ENCODE measurements at regions not wholly inside any gene's neighbourhood (a gene's known extent, or its start where the extent isn't known, plus 50 kb on each side); places are given as distances from the start of the nearest gene placed in this dataset.
"Not testable (repeated sequence)": the region's sequence is repeated elsewhere in the genome, so short reads cannot be mapped to it uniquely, and the experiment has no call there.

DNA sequence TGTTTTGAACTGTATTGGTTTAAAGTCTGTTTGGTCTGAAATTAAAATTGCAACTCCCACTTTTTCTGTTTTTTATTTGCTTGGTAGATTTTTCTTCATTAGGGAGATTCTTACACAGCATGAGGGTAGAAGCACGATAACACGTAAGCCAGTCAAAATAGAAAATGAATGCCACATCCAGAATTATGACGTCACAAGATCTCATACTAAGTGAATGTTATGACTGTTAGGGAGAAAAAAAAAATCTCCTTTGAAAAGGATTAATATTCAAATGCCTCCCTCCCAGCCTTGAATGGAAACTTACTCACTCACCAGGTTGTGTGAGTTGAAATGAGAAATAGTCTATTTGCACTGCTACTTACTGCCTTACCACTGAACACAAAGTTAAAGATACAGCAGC lies 670.8 kb downstream of the TFAP2A start:
- no peak for DNase-seq (ENCODE audit: low read depth in 4 of 4, low spot score in 2 of 4)

DNA sequence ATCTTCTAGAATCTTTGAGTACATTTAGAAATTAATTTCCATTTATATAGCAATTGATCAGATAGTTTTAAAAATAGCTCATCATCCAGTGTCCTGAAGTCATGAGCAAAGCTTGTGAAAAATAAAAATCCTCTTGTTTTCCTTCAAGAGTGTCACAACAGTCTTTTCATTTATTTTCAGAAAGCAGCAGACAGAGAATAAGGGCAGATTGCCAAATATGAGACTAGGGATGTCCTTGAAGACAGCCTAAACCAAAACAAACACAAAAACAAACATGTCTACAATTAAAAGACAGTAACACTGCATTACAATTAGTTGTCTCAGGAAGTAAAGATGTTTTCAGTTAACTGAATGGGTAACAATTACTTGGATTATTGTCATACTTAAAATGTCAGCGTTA lies 682.8 kb downstream of the TFAP2A start:
- DNase-seq (ENCODE audit: low read depth in 4 of 4, low spot score in 2 of 4) = peak in 2 of 4 donors; percentile 10 to 16

DNA sequence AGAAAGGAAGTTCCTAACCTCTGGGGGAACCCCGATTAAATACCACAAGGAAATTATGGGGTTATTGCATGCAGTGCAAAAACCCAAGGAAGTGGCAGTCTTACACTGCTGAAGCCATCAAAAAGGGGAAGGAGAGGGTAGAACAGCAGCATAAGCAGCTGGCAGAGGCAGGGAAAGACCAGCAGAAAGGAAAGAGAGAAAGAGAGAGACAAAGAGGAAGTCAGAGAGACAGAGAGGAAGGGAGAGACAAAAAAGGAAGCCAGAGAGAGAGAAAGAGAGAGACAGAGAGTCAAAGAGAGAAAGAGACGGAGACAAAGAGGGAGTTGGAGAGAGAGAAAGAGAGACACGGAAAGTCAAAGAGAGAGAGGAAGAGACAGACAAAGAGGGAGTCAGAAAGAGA lies 689.1 kb downstream of the TFAP2A start:
- not testable (repeated sequence) for DNase-seq (ENCODE audit: low read depth in 4 of 4, low spot score in 2 of 4)

DNA sequence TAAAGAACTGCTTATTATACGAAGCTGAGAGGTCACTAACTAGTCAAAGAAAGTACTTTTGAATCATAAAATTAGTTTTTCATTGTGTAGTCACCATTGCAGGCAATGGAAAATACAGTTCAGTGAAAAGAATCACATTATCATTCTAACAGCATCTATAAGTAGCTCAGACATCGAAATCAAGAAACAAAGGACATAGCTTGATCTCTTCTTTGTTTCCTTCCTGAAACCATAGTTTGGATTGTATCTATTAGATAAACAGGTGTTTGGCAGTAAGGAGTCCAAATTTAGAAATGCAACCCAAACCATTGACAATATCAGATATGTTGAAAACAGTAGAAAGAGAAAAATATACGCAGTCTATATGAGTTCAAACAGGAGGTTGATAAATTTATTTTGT lies 697.3 kb downstream of the TFAP2A start:
- DNase-seq (ENCODE audit: low read depth in 4 of 4, low spot score in 2 of 4) = no peak

DNA sequence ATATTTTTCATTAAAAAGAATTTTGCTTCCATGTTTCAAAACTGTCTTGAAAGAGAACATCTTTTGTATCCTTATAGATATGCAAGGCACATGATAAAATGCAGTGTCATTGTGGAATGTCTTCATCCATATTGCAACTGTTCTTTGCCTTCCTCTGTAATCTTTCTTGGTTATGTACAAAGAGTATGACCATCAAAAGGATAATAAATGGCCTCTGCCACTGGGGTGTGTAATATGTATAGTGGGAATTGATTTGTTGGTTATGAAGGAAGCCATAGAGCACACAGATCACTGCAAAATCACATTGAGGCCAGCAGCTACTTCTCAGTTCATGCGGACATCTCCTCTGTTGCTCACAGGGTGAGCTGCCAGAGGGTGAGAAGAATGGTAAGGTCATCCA lies 703.5 kb downstream of the TFAP2A start:
- DNase-seq (ENCODE audit: low read depth in 4 of 4, low spot score in 2 of 4) = no peak

DNA sequence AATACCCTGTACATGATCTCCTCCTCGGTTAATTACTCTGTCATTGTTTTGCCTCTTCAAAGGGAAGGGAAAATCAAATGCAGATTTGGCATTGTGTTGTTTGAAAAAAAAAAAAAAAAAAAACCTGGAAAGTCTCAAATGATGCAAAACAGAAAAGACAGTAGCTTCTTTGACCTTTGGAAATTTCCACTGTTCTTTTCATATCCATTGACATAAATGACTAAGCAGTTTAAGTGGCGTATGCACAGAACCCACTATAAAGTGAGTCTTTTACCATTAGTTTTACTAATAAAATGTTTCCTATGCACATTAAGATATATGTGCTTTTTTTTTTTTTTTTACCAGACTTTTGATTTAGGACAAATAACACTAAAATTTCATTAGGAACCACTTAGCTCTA lies 704.3 kb downstream of the TFAP2A start:
- no peak for DNase-seq (ENCODE audit: low read depth in 4 of 4, low spot score in 2 of 4)

DNA sequence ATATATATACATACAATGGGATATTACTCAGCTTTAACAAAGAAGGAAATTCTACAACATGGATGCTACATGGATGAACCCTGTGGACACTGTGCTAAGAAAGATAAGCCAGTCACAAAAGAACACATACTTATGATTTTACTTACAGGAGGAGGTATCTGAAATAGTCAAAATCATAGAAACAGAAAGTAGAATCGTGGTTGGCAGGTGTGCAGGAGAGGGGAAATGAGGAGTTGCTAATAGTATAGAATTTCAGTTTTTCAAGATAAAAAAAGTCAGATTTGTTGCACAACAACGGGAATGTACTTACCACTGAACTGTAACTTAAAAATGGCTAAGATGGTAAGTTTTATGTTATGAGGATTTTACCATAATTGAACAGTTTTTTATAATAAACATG lies 706.3 kb downstream of the TFAP2A start:
- no peak for DNase-seq (ENCODE audit: low read depth in 4 of 4, low spot score in 2 of 4)

DNA sequence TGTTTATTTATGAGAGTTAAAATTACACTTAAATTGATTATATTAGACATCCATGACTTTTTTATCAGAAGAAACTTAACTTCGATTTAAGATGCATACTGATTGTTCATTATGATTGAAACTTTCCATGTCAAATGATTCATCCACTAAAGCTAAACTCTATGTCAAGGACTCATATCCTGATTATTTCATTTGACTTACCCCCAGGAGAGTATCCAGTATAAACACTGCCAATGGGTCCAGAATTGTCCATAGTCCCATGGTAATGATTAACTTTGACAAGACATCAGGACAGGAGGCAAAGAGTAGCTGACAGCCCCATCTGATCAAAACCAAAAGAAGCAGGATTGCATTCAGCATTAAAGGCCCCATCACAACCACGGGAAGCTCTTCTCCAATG lies 709.9 kb downstream of the TFAP2A start:
- DNase-seq (ENCODE audit: low read depth in 4 of 4, low spot score in 2 of 4) = no peak

DNA sequence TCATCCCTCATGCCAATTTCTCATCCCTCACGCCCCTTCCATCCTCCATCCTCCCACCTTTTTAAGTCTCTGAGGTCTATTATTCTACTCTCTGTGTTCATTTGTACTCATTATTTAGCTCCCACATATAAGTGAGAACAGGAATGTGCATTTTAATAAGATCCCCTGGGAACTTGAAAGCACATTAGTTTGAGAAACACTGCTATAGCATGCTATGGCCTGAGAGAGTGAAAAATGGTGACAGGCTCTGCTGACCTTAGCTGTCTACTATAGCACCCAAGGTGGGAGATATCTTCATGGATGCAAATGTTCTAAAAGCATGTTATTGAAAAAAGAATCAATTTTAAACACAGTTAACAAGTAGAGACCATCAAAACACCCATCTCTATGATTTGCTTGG lies 712.0 kb downstream of the TFAP2A start:
- DNase-seq (ENCODE audit: low read depth in 4 of 4, low spot score in 2 of 4) = no peak

DNA sequence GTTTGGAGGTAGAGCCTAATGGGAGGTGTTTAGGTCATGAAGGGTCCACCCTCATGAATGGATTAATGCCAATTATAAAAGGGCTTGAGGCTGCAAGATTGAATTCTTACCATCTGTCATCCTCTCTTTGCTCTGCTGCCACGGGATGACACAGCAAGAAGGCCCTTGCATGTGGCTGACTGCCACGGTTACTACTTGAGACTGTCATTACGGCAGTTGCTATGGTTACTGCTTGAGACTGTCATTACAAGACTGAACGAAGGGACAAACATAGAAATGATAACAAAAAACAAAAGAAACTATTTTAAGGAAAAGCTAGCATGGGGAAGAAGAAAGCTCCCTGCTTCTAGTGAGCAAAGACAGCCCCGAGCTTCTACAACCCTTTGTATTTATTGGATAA lies 715.0 kb downstream of the TFAP2A start:
- no peak for DNase-seq (ENCODE audit: low read depth in 4 of 4, low spot score in 2 of 4)

DNA sequence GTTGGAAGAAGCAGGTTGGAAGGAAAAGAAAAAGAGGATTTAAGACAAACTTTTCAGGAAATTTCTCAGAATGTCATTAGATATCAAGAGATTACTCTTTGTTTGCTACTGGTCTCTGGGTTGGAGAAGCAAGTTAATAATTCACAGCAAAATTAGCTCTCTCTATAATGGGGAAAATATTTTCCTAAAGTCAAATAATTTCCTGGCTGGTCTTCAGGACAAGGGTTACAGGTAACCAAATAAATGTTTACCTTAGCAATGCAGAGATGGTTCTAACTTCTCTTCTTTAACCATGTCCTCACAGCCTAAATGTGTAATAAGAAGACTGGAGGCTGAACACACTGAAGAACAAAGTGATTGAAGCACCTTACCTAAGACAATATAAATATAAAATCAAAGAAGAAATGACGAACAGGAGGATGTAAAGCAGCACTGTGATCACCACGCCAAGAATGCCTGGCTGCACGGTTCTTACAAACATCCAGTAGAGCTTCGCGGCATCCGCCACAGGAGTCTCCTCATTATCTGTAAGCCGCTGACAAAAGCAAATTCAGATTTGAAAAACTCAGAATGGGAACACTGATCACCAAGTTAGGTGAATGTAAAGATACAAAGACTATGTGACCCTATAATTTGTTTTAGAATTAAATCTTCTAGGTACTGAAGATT lies 717.5 kb downstream of the TFAP2A start:
- no peak for DNase-seq (ENCODE audit: low read depth in 4 of 4, low spot score in 2 of 4)

DNA sequence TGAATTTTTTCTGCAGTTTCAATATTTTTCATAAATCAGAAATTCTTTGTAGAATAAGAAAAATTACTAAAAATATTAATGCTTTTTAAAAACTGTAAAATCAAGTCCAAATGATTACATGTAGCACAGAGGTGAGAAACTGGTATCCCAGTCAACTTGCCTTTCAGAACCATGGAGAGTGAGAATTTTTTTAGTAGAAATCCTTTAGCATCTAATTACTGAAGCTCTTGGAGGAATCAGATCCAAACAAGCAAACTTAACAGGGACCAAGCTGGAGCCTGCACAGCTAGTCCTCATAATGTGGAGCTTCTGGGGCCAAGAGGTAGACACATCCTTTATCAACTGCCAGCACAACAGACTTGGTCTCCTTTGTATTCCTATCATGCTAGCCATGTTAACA lies 724.5 kb downstream of the TFAP2A start:
- no peak for DNase-seq (ENCODE audit: low read depth in 4 of 4, low spot score in 2 of 4)

DNA sequence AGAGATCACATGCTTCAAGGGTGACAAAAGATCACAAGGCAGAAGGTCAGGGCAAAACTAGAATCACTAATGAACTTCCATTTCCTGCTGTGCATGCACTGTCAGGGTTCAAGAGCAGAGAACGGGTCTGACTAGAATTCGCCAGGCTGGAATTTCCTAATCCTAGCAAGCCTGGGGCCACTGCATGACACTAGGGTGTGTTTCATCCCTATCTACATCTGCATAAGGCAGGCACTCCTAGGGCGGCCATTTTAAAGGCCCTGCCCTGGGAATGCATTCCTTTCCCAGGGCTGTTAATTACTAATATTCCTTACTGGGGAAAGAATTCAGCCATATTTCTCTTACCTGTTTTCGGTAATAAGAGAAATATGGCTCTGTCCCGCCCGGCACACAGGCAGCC lies 734.1 kb downstream of the TFAP2A start:
- DNase-seq (ENCODE audit: low read depth in 4 of 4, low spot score in 2 of 4) = not testable (repeated sequence)

DNA sequence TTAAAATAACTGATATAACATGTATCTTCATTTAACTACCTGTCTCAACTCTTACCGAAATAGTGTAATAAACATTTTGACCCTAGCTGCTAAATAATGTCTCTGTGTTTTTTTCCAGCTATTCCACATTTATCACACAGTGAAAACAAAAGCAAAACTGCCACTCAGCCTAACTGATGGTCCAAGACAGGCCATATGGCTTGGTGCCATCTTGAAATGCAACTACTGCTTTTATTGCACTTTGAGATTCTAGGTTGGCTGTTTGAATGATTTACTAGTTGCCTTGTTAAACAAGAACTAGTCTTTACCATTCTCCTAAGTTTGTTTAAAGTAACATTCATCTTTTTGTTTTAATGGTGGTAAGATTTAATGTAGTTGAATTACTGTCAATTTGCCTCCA lies 739.8 kb downstream of the TFAP2A start:
- DNase-seq (ENCODE audit: low read depth in 4 of 4, low spot score in 2 of 4) = peak in 2 of 4 donors; percentile 3 to 12

DNA sequence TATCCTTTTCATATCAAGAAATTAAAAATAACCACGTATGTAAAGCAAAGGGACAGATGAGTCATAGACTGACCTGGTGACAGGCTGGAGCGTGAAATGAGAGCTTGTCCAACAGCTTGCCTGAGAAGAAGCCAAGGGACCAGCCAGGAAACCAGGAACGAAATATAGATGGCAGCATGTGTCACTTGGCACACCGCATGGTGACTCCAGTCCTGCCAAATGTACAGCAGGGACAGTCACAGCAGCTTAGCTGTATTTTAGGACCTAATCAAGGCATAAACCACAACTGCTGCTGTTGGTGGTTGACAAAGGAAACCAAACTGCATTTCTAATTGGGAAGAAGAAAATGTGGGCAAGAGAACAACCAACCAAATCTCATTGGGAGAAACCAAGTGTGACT lies 755.0 kb downstream of the TFAP2A start:
- DNase-seq (ENCODE audit: low read depth in 4 of 4, low spot score in 2 of 4) = no peak

DNA sequence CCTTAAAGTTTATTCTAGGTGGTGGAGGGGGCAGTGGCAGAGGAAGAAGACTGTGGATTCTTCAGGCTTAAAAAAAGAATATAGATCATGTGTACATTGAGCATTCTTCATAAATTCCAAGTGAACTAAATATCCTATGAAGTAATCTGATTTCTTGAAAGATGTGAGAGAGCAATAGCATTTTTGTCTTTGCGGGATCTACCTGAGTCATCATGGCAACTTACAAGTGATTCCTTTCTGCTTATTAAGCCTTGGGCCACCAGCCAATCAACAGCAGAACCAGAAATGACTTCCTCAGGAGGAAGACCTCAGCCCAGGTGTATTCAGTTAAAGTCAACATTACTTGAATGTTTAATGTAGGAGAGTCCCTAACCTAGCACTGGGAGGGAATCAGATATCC lies 756.9 kb downstream of the TFAP2A start:
- DNase-seq (ENCODE audit: low read depth in 4 of 4, low spot score in 2 of 4) = no peak

DNA sequence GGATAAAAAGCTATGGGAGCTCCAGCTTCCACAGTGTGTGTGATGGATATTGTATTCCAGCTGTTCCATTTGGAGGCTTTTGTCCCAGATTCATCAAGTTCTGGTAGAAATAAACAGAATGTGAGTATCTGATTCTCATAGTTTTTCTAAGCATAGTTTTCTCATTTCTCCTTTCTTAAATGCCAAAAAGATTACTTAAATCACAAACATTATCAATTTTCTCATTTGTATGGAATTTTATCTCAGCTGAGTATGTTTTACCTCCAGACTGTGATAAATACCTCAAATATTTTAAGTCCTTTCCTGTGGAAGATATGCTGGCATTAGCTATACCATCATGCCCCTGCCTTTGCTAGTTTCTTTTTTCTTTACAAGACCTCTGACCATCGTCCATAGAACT lies 767.3 kb downstream of the TFAP2A start:
- no peak for DNase-seq (ENCODE audit: low read depth in 4 of 4, low spot score in 2 of 4)

DNA sequence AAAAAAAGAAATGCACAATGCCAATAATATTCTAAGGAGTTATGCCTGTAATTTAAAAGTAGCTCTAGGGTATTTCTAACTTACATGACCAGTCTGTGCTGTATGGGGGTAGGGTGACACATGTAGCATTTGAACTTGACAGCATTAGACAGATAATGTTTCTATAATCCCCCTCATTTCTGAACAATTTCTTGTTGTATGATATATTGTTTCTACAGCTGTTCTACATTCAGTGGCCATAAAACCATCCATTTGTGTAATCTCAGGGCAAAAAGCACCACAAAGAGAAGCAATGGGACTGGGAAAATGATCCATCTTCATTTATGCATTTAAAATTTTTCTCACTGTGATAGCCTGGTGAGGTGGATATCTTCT lies 767.8 kb downstream of the TFAP2A start:
- DNase-seq (ENCODE audit: low read depth in 4 of 4, low spot score in 2 of 4) = peak in 2 of 4 donors; percentile 21 to 23

DNA sequence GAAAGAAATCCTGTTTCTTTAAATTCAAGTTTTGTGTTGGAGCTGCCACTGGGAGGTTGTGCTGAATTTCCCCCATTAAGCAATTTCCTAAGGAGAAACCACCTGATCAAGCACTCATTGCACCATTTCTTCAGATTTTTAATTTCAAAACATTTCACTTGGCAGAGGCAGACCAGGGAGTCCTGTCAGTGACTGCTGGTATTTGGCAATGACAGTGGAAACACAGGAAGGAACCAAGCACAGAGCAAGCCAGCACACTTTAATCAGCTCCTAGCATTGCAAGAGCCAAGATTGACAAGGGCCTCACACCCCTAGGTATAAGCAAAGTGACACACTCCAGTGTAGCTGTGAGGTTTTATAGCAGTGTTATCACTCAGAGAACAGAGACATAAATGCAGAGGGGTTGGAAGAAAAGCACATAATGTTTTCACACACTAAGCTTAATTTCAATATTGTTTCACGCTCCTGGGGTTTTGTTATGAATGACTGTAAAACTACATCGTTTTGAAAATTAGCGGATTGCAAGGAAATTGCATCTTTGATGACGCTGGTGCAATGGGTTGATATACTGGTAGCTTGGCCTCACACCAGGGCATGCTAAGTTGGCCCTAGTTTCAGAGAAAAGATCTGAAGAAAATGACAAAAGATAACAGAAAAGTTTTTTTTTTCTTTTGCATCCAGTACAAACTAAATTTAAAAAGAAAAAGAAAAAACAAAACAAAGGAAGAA lies 768.4 kb downstream of the TFAP2A start:
- no peak for DNase-seq (ENCODE audit: low read depth in 4 of 4, low spot score in 2 of 4)

DNA sequence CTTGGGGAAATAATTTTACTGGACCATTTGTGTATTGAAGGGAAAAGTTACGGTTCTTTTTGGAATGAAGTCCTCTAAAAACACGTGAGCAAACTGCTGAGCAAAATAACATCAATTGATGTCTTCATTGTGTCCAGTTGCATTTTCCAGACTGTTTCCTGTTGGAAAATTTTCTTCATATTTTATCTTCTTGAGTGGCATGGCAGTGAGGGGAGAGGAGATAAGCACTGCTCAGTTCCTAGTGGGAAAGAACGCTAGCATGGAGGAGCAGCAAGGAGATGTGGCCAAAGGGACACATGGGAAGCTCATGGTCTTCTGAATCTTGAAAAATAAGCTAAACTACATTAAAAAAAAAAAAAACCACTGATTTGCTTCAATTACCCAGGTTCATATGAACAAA lies 776.0 kb downstream of the TFAP2A start:
- DNase-seq (ENCODE audit: low read depth in 4 of 4, low spot score in 2 of 4) = no peak

DNA sequence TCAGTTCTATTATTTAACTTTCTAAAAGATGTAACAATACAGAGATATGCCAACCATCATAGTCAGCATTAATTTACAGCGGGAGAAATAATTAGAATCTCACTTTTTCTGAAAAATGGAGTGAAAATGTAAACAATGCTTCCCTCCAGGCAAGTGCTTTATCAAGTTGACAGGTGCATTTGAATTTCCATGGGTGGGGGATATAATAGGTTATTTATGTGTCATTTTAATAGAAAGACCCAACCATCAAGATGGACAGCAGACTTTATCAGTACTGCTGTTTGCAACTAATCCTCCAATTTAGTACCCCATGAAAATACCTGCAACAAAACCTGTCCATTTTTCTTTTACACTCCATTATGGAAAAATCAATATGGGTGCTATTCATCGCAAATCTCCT lies 780.1 kb downstream of the TFAP2A start:
- DNase-seq (ENCODE audit: low read depth in 4 of 4, low spot score in 2 of 4) = no peak

DNA sequence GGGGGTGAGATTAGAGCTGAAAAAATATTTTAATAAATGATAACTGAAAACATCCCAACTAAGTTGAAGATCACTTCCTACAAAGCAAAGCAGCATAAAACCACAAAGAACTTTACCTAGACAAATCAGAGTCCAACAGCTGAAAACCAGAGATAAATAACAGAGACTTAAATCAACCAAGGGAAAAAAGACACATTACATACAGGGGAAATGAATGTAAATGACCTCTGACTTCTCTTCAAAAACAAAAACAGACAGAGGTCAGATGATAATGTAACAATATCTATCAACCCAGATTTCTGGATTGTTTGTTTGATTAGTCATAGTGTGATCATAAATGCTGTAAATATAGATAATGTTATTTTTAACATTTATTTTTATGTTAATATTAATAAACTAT lies 782.8 kb downstream of the TFAP2A start:
- no peak for DNase-seq (ENCODE audit: low read depth in 4 of 4, low spot score in 2 of 4)

DNA sequence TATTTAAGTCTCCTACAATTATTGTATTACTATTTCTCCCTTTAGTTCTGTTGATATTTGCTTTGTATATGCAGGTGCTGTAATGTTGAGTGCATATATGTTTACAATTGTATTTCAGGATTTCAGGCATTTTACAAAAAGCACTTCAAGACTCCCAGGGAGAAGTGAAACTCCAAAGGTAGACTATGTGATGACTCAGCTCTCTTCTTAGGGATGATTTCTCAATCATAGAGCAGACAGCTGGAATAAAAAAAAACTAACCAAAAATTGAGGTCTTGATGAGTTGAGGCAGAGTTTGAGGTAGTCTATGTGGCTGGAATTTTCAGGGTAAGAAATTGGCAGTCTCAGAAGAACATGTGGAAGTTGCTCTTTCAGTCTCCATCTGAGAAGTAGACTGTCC lies 786.1 kb downstream of the TFAP2A start:
- no peak for DNase-seq (ENCODE audit: low read depth in 4 of 4, low spot score in 2 of 4)
